ENCODE measurements at regions not wholly inside any gene's neighbourhood (a gene's known extent, or its start where the extent isn't known, plus 50 kb on each side); places are given as distances from the start of the nearest gene placed in this dataset.

DNA sequence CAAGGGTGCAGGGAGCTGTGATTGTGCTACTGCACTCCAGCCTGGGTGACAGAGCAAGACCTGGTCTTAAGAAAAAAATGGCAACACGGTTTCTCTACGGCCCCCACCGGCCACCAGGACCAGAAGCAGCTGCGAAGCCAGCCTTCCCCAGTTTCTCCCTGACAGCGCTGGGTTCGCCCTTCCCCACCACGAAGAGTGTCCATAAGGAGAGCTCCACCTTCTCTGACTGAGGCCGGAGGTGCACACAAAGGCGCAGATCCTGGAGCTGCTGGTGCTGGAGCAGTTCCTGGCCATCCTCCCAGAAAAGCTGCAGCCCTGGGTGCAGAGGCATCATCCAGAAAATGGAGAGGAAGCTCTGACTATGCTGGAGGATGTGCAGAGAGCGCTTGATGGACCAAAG, 52.2 kb upstream of the ZNF599 start:
- TF ChIP-seq, protein P1, sequence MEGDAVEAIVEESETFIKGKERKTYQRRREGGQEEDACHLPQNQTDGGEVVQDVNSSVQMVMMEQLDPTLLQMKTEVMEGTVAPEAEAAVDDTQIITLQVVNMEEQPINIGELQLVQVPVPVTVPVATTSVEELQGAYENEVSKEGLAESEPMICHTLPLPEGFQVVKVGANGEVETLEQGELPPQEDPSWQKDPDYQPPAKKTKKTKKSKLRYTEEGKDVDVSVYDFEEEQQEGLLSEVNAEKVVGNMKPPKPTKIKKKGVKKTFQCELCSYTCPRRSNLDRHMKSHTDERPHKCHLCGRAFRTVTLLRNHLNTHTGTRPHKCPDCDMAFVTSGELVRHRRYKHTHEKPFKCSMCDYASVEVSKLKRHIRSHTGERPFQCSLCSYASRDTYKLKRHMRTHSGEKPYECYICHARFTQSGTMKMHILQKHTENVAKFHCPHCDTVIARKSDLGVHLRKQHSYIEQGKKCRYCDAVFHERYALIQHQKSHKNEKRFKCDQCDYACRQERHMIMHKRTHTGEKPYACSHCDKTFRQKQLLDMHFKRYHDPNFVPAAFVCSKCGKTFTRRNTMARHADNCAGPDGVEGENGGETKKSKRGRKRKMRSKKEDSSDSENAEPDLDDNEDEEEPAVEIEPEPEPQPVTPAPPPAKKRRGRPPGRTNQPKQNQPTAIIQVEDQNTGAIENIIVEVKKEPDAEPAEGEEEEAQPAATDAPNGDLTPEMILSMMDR (IDR thresholded peaks at IDR 0.05; ENCODE audit: low read depth, low read length, missing control alignments), result no peak
- in situ Hi-C loops (cut with HindIII; ENCODE audit: low sequenced_read_pairs), result no loop called here
- no peak overlapping the region for H3K4me3 ChIP-seq (ENCODE audit: low read depth, low read length)
- no peak for DNase-seq (ENCODE audit: low read depth)

DNA sequence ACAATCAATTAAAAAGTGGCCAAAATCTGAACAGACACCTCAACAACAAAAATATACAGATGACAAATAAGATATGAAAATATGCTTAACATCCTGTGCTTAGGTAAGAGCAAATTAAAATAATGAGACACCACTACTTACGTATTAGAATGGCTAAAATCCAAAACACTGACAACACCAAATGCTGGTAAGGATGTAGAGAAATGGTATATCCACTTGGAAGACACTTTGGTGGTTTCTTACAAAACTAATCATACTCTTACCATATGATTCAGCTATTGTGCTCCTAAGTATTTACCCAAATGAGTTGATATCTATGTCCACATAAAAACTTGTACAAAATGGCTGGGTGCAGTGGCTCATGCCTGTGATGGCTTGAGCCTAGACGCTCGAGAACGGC, 51.7 kb upstream of the ZNF599 start:
- TF ChIP-seq, protein P1 (IDR thresholded peaks at IDR 0.05; ENCODE audit: low read depth, low read length, missing control alignments), result no peak
- H3K4me3 ChIP-seq (ENCODE audit: low read depth, low read length), result no peak overlapping the region
- no peak for DNase-seq (ENCODE audit: low read depth)
- in situ Hi-C loops (cut with HindIII; ENCODE audit: low sequenced_read_pairs), result no loop called here
